Lower leg skin (tissue), 4 donors: ENCODE measurements at regions not wholly inside any gene's neighbourhood (a gene's known extent, or its start where the extent isn't known, plus 50 kb on each side); places are given as distances from the start of the nearest gene placed in this dataset.

Experiments
- DNase-seq, 2 donors: peaks; one replicate each; pipeline ENCODE4 v3.0.0-alpha.2; 2019; ENCODE audit warnings: low spot score in 2 of 2
- H3K4me3 ChIP-seq: fragments of 200-600 bp; sonication (generic); 2 replicates; pipeline ENCODE4 v1.5.1; 2017; ENCODE audit warnings: mild to moderate bottlenecking, low read depth; ENCODE audit not compliant: poor library complexity, severe bottlenecking
- CTCF ChIP-seq, 3 donors: fragments of 450-650 bp; IDR thresholded peaks; one replicate each; pipeline ENCODE4 v1.5.1; 2016; ENCODE audit warnings: antibody characterized with exemption in 3 of 3, mild to moderate bottlenecking in 3 of 3, moderate library complexity in 2 of 3
- POLR2A ChIP-seq, 2 donors: fragments of 450-650 bp; IDR thresholded peaks; one replicate each; pipeline ENCODE4 v1.6.1; 2016 to 2017; ENCODE audit warnings: antibody characterized with exemption in 2 of 2, mild to moderate bottlenecking in 1 of 2, moderate library complexity in 1 of 2
- WGBS, 2 donors: methylation state at CpG; one replicate each; pipeline ENCODE4 v1.1.5; 2018; 5-methylcytosine and 5-hydroxymethylcytosine counted together
- intact Hi-C: fragments of 100-400 bp; cut with DNase I; formaldehyde crosslinking; loops from one replicate; pipeline ENCODE4 v1.15.0; 2023; ENCODE audit warnings: low total_unique reads

- TF ChIP-seq POLR2A (IDR thresholded peaks at IDR 0.05) = no peak
- TF ChIP-seq CTCF (IDR thresholded peaks at IDR 0.05) = no peak
- WGBS, 2 donors = 58 to 69% methylated on average over 4 of the region's 4 CpGs
- intact Hi-C loops = no loop called here
- no peak for DNase-seq
- H3K4me3 ChIP-seq = no peak overlapping the region
These were observed 671.2 kb downstream of the MATN1 start for GRCh38 chr1:30052178-30052577.

- TF ChIP-seq CTCF (IDR thresholded peaks at IDR 0.05) = no peak
- no peak for TF ChIP-seq POLR2A (IDR thresholded peaks at IDR 0.05)
- H3K4me3 ChIP-seq = no peak overlapping the region
- DNase-seq = peak in 1 of 2 donors; percentile 72
- intact Hi-C loops = no loop called here
- WGBS, 2 donors = 78 to 82% methylated on average over 6 of the region's 6 CpGs
These were observed 671.6 kb downstream of the MATN1 start for GRCh38 chr1:30051777-30052176.

GRCh38 chr1:30049748-30050296, 673.6 kb downstream of the MATN1 start:
- TF ChIP-seq CTCF (IDR thresholded peaks at IDR 0.05) (no peak), POLR2A (IDR thresholded peaks at IDR 0.05) (no peak)
- no peak overlapping the region for H3K4me3 ChIP-seq
- DNase-seq = peak in 1 of 2 donors; percentile 65
- intact Hi-C loops = no loop called here
- 55 to 64% methylated on average over 4 of the region's 4 CpGs for WGBS, 2 donors

- TF ChIP-seq CTCF (IDR thresholded peaks at IDR 0.05) (no peak), POLR2A (IDR thresholded peaks at IDR 0.05) (no peak)
- 86 to 88% methylated on average over 5 of the region's 5 CpGs for WGBS, 2 donors
- DNase-seq = peak in 1 of 2 donors; percentile 71
- intact Hi-C loops = no loop called here
- H3K4me3 ChIP-seq = no peak overlapping the region
These were observed 674.5 kb downstream of the MATN1 start for GRCh38 chr1:30048905-30049304.

- WGBS, 2 donors = 47 to 78% methylated on average over 3 of the region's 3 CpGs
- peak in 1 of 2 donors; percentile 70 for DNase-seq
- no peak for TF ChIP-seq CTCF (IDR thresholded peaks at IDR 0.05)
- no peak for TF ChIP-seq POLR2A (IDR thresholded peaks at IDR 0.05)
- H3K4me3 ChIP-seq = no peak overlapping the region
- intact Hi-C loops = no loop called here
These were observed 675.8 kb downstream of the MATN1 start for GRCh38 chr1:30047576-30047975.

GRCh38 chr1:30046751-30047150, 676.6 kb downstream of the MATN1 start:
- TF ChIP-seq CTCF (IDR thresholded peaks at IDR 0.05) = no peak
- TF ChIP-seq POLR2A (IDR thresholded peaks at IDR 0.05) = no peak
- 52 to 68% methylated on average over 10 of the region's 10 CpGs for WGBS, 2 donors
- no peak overlapping the region for H3K4me3 ChIP-seq
- intact Hi-C loops = no loop called here
- DNase-seq = peak in 1 of 2 donors; percentile 61
